NCI-H187 (cell line): ENCODE measurements at regions not wholly inside any gene's neighbourhood (a gene's known extent, or its start where the extent isn't known, plus 50 kb on each side); places are given as distances from the start of the nearest gene placed in this dataset.
A peak's percentile ranks its signal among the peaks of the same experiment; 100 is the strongest.
"Not testable (repeated sequence)": the region's sequence is repeated elsewhere in the genome, so short reads cannot be mapped to it uniquely, and the experiment has no call there.

ENCODE experiments used
- DNase-seq, 2 experiments: peaks; one replicate each; lab custom pipeline; 2025; lab: John Stamatoyannopoulos, UW

GRCh38 chr3:182138393-182138792 is 426.7 kb downstream of the SOX2 start:
- no peak for DNase-seq

- no peak for DNase-seq
These were observed 428.1 kb downstream of the SOX2 start for GRCh38 chr3:182139627-182140357.

GRCh38 chr3:182142928-182143327 is 431.2 kb downstream of the SOX2 start:
- DNase-seq = no peak

GRCh38 chr3:182143903-182144302 is 432.2 kb downstream of the SOX2 start:
- DNase-seq = no peak

- no peak for DNase-seq
These were observed 436.6 kb downstream of the SOX2 start for GRCh38 chr3:182148360-182148759.

- no peak for DNase-seq
These were observed 437.9 kb downstream of the SOX2 start for GRCh38 chr3:182149594-182149993.

GRCh38 chr3:182156326-182156725 is 444.6 kb downstream of the SOX2 start:
- not testable (repeated sequence) for DNase-seq

GRCh38 chr3:182165234-182165633 is 453.5 kb downstream of the SOX2 start:
- DNase-seq = no peak

- no peak for DNase-seq
These were observed 460.8 kb downstream of the SOX2 start for GRCh38 chr3:182172534-182172933.

GRCh38 chr3:182178488-182179200 is 466.9 kb downstream of the SOX2 start:
- DNase-seq = no peak

GRCh38 chr3:182179631-182180030 is 467.9 kb downstream of the SOX2 start:
- DNase-seq = no peak

- no peak for DNase-seq
These were observed 469.1 kb downstream of the SOX2 start for GRCh38 chr3:182180654-182181385.

GRCh38 chr3:182182531-182182968 is 470.8 kb downstream of the SOX2 start:
- DNase-seq = peak; percentile 19 to 34

- no peak for DNase-seq
These were observed 472.1 kb downstream of the SOX2 start for GRCh38 chr3:182183716-182184430.

GRCh38 chr3:182185313-182185712 is 473.6 kb downstream of the SOX2 start:
- DNase-seq = no peak

- DNase-seq = no peak
These were observed 478.3 kb downstream of the SOX2 start for GRCh38 chr3:182190056-182190455.

- DNase-seq = no peak
These were observed 486.6 kb downstream of the SOX2 start for GRCh38 chr3:182198345-182198744.

GRCh38 chr3:182201456-182202168 is 489.9 kb downstream of the SOX2 start:
- DNase-seq = no peak

- DNase-seq = no peak
These were observed 500.9 kb downstream of the SOX2 start for GRCh38 chr3:182212479-182213076.

GRCh38 chr3:182214416-182214815 is 502.7 kb downstream of the SOX2 start:
- DNase-seq = no peak

- DNase-seq = no peak
These were observed 504.2 kb downstream of the SOX2 start for GRCh38 chr3:182215881-182216280.
